ENCODE measurements at regions not wholly inside any gene's neighbourhood (a gene's known extent, or its start where the extent isn't known, plus 50 kb on each side); places are given as distances from the start of the nearest gene placed in this dataset.

- no peak overlapping the region for H3K9ac ChIP-seq
- no peak overlapping the region for H3K4me2 ChIP-seq
- no peaks in the 10 kb centered on the region for H4K20me1 ChIP-seq (ENCODE audit: insufficient read depth)
- 0 out of 2 replicates have a peak, but pooled peaks cover 3% of the 10 kb centered on the region for H3K9me2 ChIP-seq
- H3K27me3 ChIP-seq (ENCODE audit: insufficient read depth): no peaks in the 10 kb centered on the region
- no peak overlapping the region for H3K4me3 ChIP-seq (ENCODE audit: low read depth in 2 of 2, low read length in 1 of 2)
- no peak overlapping the region for H2AFZ ChIP-seq (ENCODE audit: low read depth)
- no peaks in the 10 kb centered on the region; a peak in 1 of 4 replicates for H3K4me1 ChIP-seq (ENCODE audit: control insufficient read depth in 1 of 2, insufficient read depth in 2 of 2, low read depth in 1 of 2, low read length in 1 of 2)
- no peak for DNase-seq
- H3F3A ChIP-seq (replicated peaks; ENCODE audit: insufficient read depth): no peaks in the 10 kb centered on the region
- TF ChIP-seq SIN3A (IDR thresholded peaks at IDR 0.05; ENCODE audit: borderline replicate concordance, low read depth, low read length) (no peak), GATA2 (CRISPR knock-in tag; IDR thresholded peaks at IDR 0.05) (no peak), EZH2phosphoT487 (IDR thresholded peaks at IDR 0.05; ENCODE audit: borderline replicate concordance, low read depth) (no peak), FOXJ3 (CRISPR knock-in tag; IDR thresholded peaks at IDR 0.05) (no peak), CHD2 (IDR thresholded peaks at IDR 0.05; ENCODE audit: low read length, partially characterized antibody) (no peak), RAD21 (IDR thresholded peaks at IDR 0.05; ENCODE audit: low read length) (no peak), MXI1 (IDR thresholded peaks at IDR 0.05; ENCODE audit: low read depth, low read length) (no peak), CTCF (IDR thresholded peaks at IDR 0.05) (no peak), PBX3 (IDR thresholded peaks at IDR 0.05) (no peak), FOSL2 (IDR thresholded peaks at IDR 0.05; ENCODE audit: borderline replicate concordance, low read depth) (no peak), RCOR1 (IDR thresholded peaks at IDR 0.05; ENCODE audit: low read length) (no peak), TAF1 (IDR thresholded peaks at IDR 0.05; ENCODE audit: borderline replicate concordance, low read depth, low read length) (no peak)
- no peaks in the 10 kb centered on the region for H3K79me2 ChIP-seq (ENCODE audit: insufficient read depth)
- ChIA-PET CTCF (no interaction called here), POLR2A (no interaction called here)
- no peaks in the 10 kb centered on the region for H3K9me3 ChIP-seq
- H3K36me3 ChIP-seq (replicated peaks in 1 of 2; ENCODE audit: control insufficient read depth in 1 of 2, insufficient read depth in 2 of 2, low read length in 1 of 2): no peaks in the 10 kb centered on the region
- no peak overlapping the region for H3K27ac ChIP-seq (ENCODE audit: low read depth in 2 of 2, low read length in 1 of 2)
Measured at GRCh38 chr1:230012093-230012393, 55.0 kb upstream of the GALNT2 start.

- H3K9me3 ChIP-seq: no peaks in the 10 kb centered on the region
- H3K4me1 ChIP-seq (ENCODE audit: control insufficient read depth in 1 of 2, insufficient read depth in 2 of 2, low read depth in 1 of 2, low read length in 1 of 2): no peaks in the 10 kb centered on the region; a peak in 1 of 4 replicates
- no peaks in the 10 kb centered on the region for H3F3A ChIP-seq (replicated peaks; ENCODE audit: insufficient read depth)
- no peak overlapping the region for H2AFZ ChIP-seq (ENCODE audit: low read depth)
- no peak overlapping the region for H3K27ac ChIP-seq (ENCODE audit: low read depth in 2 of 2, low read length in 1 of 2)
- no peaks in the 10 kb centered on the region for H3K79me2 ChIP-seq (ENCODE audit: insufficient read depth)
- no peaks in the 10 kb centered on the region for H3K36me3 ChIP-seq (replicated peaks in 1 of 2; ENCODE audit: control insufficient read depth in 1 of 2, insufficient read depth in 2 of 2, low read length in 1 of 2)
- H3K4me3 ChIP-seq (ENCODE audit: low read depth in 2 of 2, low read length in 1 of 2): no peak overlapping the region
- H3K9me2 ChIP-seq: 0 out of 2 replicates have a peak, but pooled peaks cover 3% of the 10 kb centered on the region
- DNase-seq: no peak
- TF ChIP-seq GABPA (IDR thresholded peaks at IDR 0.05; ENCODE audit: low read depth) (no peak), MXI1 (IDR thresholded peaks at IDR 0.05; ENCODE audit: low read depth, low read length) (no peak), REST (IDR thresholded peaks at IDR 0.05; ENCODE audit: low read depth, low read length) (no peak), MEF2A (IDR thresholded peaks at IDR 0.05; ENCODE audit: borderline replicate concordance, low read depth) (no peak), RXRA (IDR thresholded peaks at IDR 0.05; ENCODE audit: borderline replicate concordance, low read depth) (no peak), SMC3 (IDR thresholded peaks at IDR 0.05; ENCODE audit: low read depth, low read length) (no peak), CHD2 (IDR thresholded peaks at IDR 0.05; ENCODE audit: low read length, partially characterized antibody) (no peak), EZH2phosphoT487 (IDR thresholded peaks at IDR 0.05; ENCODE audit: borderline replicate concordance, low read depth) (no peak)
- H3K27me3 ChIP-seq (ENCODE audit: insufficient read depth): no peaks in the 10 kb centered on the region
- H4K20me1 ChIP-seq (ENCODE audit: insufficient read depth): no peaks in the 10 kb centered on the region
- ChIA-PET CTCF (no interaction called here), POLR2A (no interaction called here)
- no peak overlapping the region for H3K4me2 ChIP-seq
- 65% methylated on average over 5 of the region's 5 CpGs for WGBS (ENCODE audit: low lambda C conversion rate)
- H3K9ac ChIP-seq: no peak overlapping the region
Measured at GRCh38 chr1:230012741-230013140, 54.3 kb upstream of the GALNT2 start.

Data from SK-N-SH (cell line).